SK-N-SH (cell line): ENCODE measurements at regions not wholly inside any gene's neighbourhood (a gene's known extent, or its start where the extent isn't known, plus 50 kb on each side); places are given as distances from the start of the nearest gene placed in this dataset.

Experiments used
- CTCF ChIA-PET: fragments of 300-600, 350-600 bp; formaldehyde crosslinking; extraction: SDS; loops from one replicate; lab custom pipeline; 2021; lab: Yijun Ruan, JAX
- POLR2A ChIA-PET: fragments of 350-600 bp; sonication (Branson Sonifier 250); formaldehyde crosslinking; extraction: SDS; loops from one replicate; lab custom pipeline; 2020; ENCODE audit warnings: antibody characterized with exemption, inconsistent platforms; lab: Yijun Ruan, JAX
- DNase-seq: peaks from one replicate; pipeline ENCODE4 v3.0.0; 2012
- H2AFZ ChIP-seq: fragments of 200-600 bp; sonication (generic); 2 replicates; pipeline ENCODE4 v1.8.1; 2016; ENCODE audit warnings: antibody characterized with exemption, mild to moderate bottlenecking, low read depth
- H3F3A ChIP-seq: fragments of 200-600 bp; sonication (generic); replicated peaks from 2 replicates; pipeline ENCODE3; 2016; ENCODE audit warnings: antibody characterized with exemption, mild to moderate bottlenecking; ENCODE audit not compliant: insufficient read depth
- H3K27ac ChIP-seq, 2 experiments: fragments of 200-500 bp in 1 of 2; fragments of 200-600 bp in 1 of 2; sonication (Bioruptor generic) in 1 of 2; sonication (generic), shearing (Covaris generic) in 1 of 2; 2 replicates each; pipeline versions ENCODE4 v1.5.1 to v1.6.1; 2014 to 2016; ENCODE audit warnings: low read depth in 2 of 2, inconsistent platforms in 1 of 2, low read length in 1 of 2, mild to moderate bottlenecking in 1 of 2, mixed read lengths in 1 of 2
- H3K27me3 ChIP-seq: fragments of 200-600 bp; sonication (generic), shearing (Covaris generic); 2 replicates; pipeline ENCODE4 v1.6.1; 2016; ENCODE audit warnings: mixed run types; ENCODE audit not compliant: insufficient read depth
- H3K36me3 ChIP-seq, 2 experiments: fragments of 200-500 bp in 1 of 2; fragments of 200-600 bp in 1 of 2; sonication (Bioruptor generic) in 1 of 2; sonication (generic) in 1 of 2; replicated peaks in 1 of 2; 2 replicates each; pipeline versions ENCODE3 to v1.5.1; 2014 to 2016; ENCODE audit warnings: low read length in 1 of 2, mild to moderate bottlenecking in 1 of 2; ENCODE audit not compliant: insufficient read depth in 2 of 2, control insufficient read depth in 1 of 2
- H3K4me1 ChIP-seq, 2 experiments: fragments of 200-500 bp in 1 of 2; fragments of 200-600 bp in 1 of 2; sonication (Bioruptor generic) in 1 of 2; sonication (generic), shearing (Covaris generic) in 1 of 2; 2 replicates each; pipeline versions ENCODE4 v1.5.1 to v1.6.1; 2014 to 2016; ENCODE audit warnings: low read depth in 1 of 2, low read length in 1 of 2, mixed run types in 1 of 2; ENCODE audit not compliant: insufficient read depth in 2 of 2, control insufficient read depth in 1 of 2
- H3K4me2 ChIP-seq: fragments of 200-600 bp; sonication (generic), shearing (Covaris generic); 2 replicates; pipeline ENCODE4 v1.6.1; 2017; ENCODE audit warnings: mixed run types
- H3K4me3 ChIP-seq, 2 experiments: fragments of 200-500 bp in 1 of 2; fragments of 200-600 bp in 1 of 2; sonication (Bioruptor generic) in 1 of 2; sonication (generic), shearing (Covaris generic) in 1 of 2; 2 replicates each; pipeline versions ENCODE4 v1.5.1 to v1.8.1; 2014 to 2016; ENCODE audit warnings: low read depth in 2 of 2, inconsistent platforms in 1 of 2, low read length in 1 of 2, mild to moderate bottlenecking in 1 of 2, mixed read lengths in 1 of 2, moderate library complexity in 1 of 2
- H3K79me2 ChIP-seq: fragments of 200-600 bp; sonication (generic); 2 replicates; pipeline ENCODE4 v1.8.1; 2017; ENCODE audit warnings: mild to moderate bottlenecking; ENCODE audit not compliant: insufficient read depth
- H3K9ac ChIP-seq: fragments of 200-600 bp; sonication (generic); 2 replicates; pipeline ENCODE4 v1.6.1; 2017; ENCODE audit warnings: mixed run types
- H3K9me2 ChIP-seq: fragments of 200-600 bp; sonication (generic); 2 replicates; pipeline ENCODE4 v1.6.1; 2017; ENCODE audit warnings: mixed run types
- H3K9me3 ChIP-seq: fragments of 200-600 bp; sonication (generic); 2 replicates; pipeline ENCODE4 v1.6.1; 2017; ENCODE audit warnings: mixed run types, mild to moderate bottlenecking, moderate library complexity
- H4K20me1 ChIP-seq: fragments of 200-600 bp; sonication (generic); 2 replicates; pipeline ENCODE4 v1.6.1; 2017; ENCODE audit warnings: mild to moderate bottlenecking, mixed run types; ENCODE audit not compliant: insufficient read depth
- CHD2 ChIP-seq: fragments of 150-350 bp; IDR thresholded peaks from 2 replicates; pipeline ENCODE4 v1.6.1; 2018; ENCODE audit warnings: low read length; ENCODE audit not compliant: partially characterized antibody
- ELF1 ChIP-seq: IDR thresholded peaks from 2 replicates; pipeline ENCODE4 v1.4.0; 2012
- EZH2phosphoT487 ChIP-seq: fragments of 200-600 bp; sonication (generic); IDR thresholded peaks from 2 replicates; pipeline ENCODE4 v1.6.1; 2017; ENCODE audit warnings: low read depth, mixed run types, mild to moderate bottlenecking, antibody characterized with exemption, moderate library complexity, borderline replicate concordance
- FOSL2 ChIP-seq: IDR thresholded peaks from 2 replicates; pipeline ENCODE4 v1.4.0; 2012; ENCODE audit warnings: low read depth, mild to moderate bottlenecking, moderate library complexity, borderline replicate concordance
- FOXM1 ChIP-seq: IDR thresholded peaks from 2 replicates; pipeline ENCODE4 v1.4.0; 2012; ENCODE audit warnings: low read depth, mild to moderate bottlenecking
- GABPA ChIP-seq: IDR thresholded peaks from 2 replicates; pipeline ENCODE4 v1.4.0; 2012; ENCODE audit warnings: low read depth, mild to moderate bottlenecking
- GATA2 ChIP-seq: sonication (generic); formaldehyde crosslinking; IDR thresholded peaks from 2 replicates; pipeline ENCODE4 v1.5.0; 2020; ENCODE audit warnings: mild to moderate bottlenecking, missing genetic modification reagents
- MAX ChIP-seq: IDR thresholded peaks from 2 replicates; pipeline ENCODE4 v1.4.0; 2012; ENCODE audit warnings: low read depth
- MEF2A ChIP-seq: IDR thresholded peaks from 2 replicates; pipeline ENCODE4 v1.4.0; 2012; ENCODE audit warnings: low read depth, borderline replicate concordance
- NFIC ChIP-seq: IDR thresholded peaks from 2 replicates; pipeline ENCODE4 v1.4.0; 2012; ENCODE audit warnings: borderline replicate concordance
- PBX3 ChIP-seq: IDR thresholded peaks from 2 replicates; pipeline ENCODE4; 2012
- RCOR1 ChIP-seq: fragments of 150-350 bp; IDR thresholded peaks from 2 replicates; pipeline ENCODE4 v1.6.1; 2017; ENCODE audit warnings: antibody characterized with exemption, low read length
- REST ChIP-seq: IDR thresholded peaks from 2 replicates; pipeline ENCODE4 v1.6.1; 2012; ENCODE audit warnings: mild to moderate bottlenecking, low read depth, low read length, moderate library complexity
- RFX5 ChIP-seq: IDR thresholded peaks from 2 replicates; pipeline ENCODE4 v1.6.1; 2012; ENCODE audit warnings: mild to moderate bottlenecking, improper control_type of control experiment, low read length
- SIN3A ChIP-seq: IDR thresholded peaks from 2 replicates; pipeline ENCODE4 v1.6.1; 2012; ENCODE audit warnings: low read depth, mild to moderate bottlenecking, low read length, moderate library complexity, borderline replicate concordance
- SMC3 ChIP-seq: IDR thresholded peaks from 2 replicates; pipeline ENCODE4 v1.6.1; 2012; ENCODE audit warnings: low read depth, low read length, improper control_type of control experiment
- TCF12 ChIP-seq: IDR thresholded peaks from 2 replicates; pipeline ENCODE4 v1.4.0; 2012
- USF1 ChIP-seq: IDR thresholded peaks from 2 replicates; pipeline ENCODE4 v1.4.0; 2012; ENCODE audit warnings: low read depth, borderline replicate concordance
- USF2 ChIP-seq: fragments of 150-350 bp; IDR thresholded peaks from 2 replicates; pipeline ENCODE4 v1.6.1; 2017; ENCODE audit warnings: antibody characterized with exemption, low read length, low read depth, borderline replicate concordance
- ZBTB33 ChIP-seq: IDR thresholded peaks from 2 replicates; pipeline ENCODE4 v1.4.0; 2012; ENCODE audit warnings: low read depth, borderline replicate concordance
- WGBS: methylation state at CpG from one replicate; pipeline ENCODE4 v1.1.6; 2017; ENCODE audit warnings: low lambda C conversion rate; 5-methylcytosine and 5-hydroxymethylcytosine counted together

GRCh38 chr21:16113052-16113715 is 383.4 kb downstream of the USP25 start:
- H3K36me3 ChIP-seq: no peaks in the 10 kb centered on the region
- H2AFZ ChIP-seq: no peak overlapping the region
- DNase-seq: no peak
- no peaks in the 10 kb centered on the region for H3K79me2 ChIP-seq
- H3K9me2 ChIP-seq: no peaks in the 10 kb centered on the region
- no peaks in the 10 kb centered on the region for H3K27me3 ChIP-seq
- TF ChIP-seq SMC3 (no peak), FOSL2 (no peak), MAX (no peak), NFIC (no peak), GABPA (no peak), USF2 (no peak), RCOR1 (no peak), SIN3A (no peak), PBX3 (no peak), RFX5 (no peak), GATA2 (CRISPR knock-in tag) (no peak), REST (no peak), EZH2phosphoT487 (no peak), ELF1 (no peak), MEF2A (no peak), ZBTB33 (no peak), USF1 (no peak), TCF12 (no peak), FOXM1 (no peak), CHD2 (no peak)
- no peaks in the 10 kb centered on the region for H3F3A ChIP-seq
- H4K20me1 ChIP-seq: no peaks in the 10 kb centered on the region
- 30% methylated on average over 2 of the region's 2 CpGs for WGBS
- no peak overlapping the region for H3K4me3 ChIP-seq
- H3K4me2 ChIP-seq: no peak overlapping the region
- CTCF ChIA-PET: interaction anchor here (1.3 kb wide), 1 partner anchor 31 kb away, joined by 4 read pairs; no protein-coding TSS in a partner anchor
- no peak overlapping the region for H3K9ac ChIP-seq
- POLR2A ChIA-PET: no interaction called here
- H3K4me1 ChIP-seq: no peaks in the 10 kb centered on the region
- H3K27ac ChIP-seq: no peak overlapping the region
- no peaks in the 10 kb centered on the region for H3K9me3 ChIP-seq
